Kidney epithelial cell (primary cell): ENCODE measurements at regions not wholly inside any gene's neighbourhood (a gene's known extent, or its start where the extent isn't known, plus 50 kb on each side); places are given as distances from the start of the nearest gene placed in this dataset.
A peak's percentile ranks its signal among the peaks of the same experiment; 100 is the strongest.

Experiments used
- DNase-seq: peaks from one replicate; pipeline ENCODE4 v3.0.0-alpha.2; 2010; ENCODE audit warnings: low read depth
- H3K27me3 ChIP-seq: 2 replicates; pipeline ENCODE4 v1.6.0; 2011; ENCODE audit warnings: low read length; ENCODE audit not compliant: control insufficient read depth, insufficient read depth
- H3K36me3 ChIP-seq: 2 replicates; pipeline ENCODE4 v1.5.1; 2011; ENCODE audit warnings: low read length; ENCODE audit not compliant: control insufficient read depth, insufficient read depth
- H3K4me3 ChIP-seq: 2 replicates; pipeline ENCODE4 v1.5.1; 2011; ENCODE audit warnings: low read depth, mild to moderate bottlenecking, control low read depth, low read length
- TF ChIP-seq, protein P1 (sequence below): IDR thresholded peaks from 2 replicates; pipeline ENCODE4 v1.5.1; 2011; ENCODE audit warnings: mild to moderate bottlenecking, moderate library complexity, low read length, control low read depth, inconsistent platforms; ENCODE audit not compliant: insufficient read depth, poor library complexity, severe bottlenecking

DNA sequence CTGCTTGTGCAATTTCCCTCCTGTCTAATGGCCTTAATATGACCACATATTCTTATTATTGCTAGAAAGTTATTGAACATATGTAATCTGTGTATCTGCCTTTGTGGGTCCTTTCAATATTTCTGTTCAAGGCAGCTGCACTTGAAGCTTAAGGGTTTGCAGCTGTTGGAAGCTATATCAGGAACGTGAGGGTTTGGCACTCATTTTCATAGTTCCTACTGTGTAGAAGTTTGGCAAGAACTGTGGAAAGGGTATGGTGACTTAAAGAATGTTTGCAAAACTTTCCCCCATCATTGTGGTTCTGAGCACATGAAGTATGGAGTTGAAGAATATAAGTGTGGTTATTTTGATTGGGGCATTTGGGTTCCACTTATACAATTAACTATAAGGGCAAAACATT is 144.7 kb upstream of the SEMA3A start:
- no peak for DNase-seq
- TF ChIP-seq, protein P1, sequence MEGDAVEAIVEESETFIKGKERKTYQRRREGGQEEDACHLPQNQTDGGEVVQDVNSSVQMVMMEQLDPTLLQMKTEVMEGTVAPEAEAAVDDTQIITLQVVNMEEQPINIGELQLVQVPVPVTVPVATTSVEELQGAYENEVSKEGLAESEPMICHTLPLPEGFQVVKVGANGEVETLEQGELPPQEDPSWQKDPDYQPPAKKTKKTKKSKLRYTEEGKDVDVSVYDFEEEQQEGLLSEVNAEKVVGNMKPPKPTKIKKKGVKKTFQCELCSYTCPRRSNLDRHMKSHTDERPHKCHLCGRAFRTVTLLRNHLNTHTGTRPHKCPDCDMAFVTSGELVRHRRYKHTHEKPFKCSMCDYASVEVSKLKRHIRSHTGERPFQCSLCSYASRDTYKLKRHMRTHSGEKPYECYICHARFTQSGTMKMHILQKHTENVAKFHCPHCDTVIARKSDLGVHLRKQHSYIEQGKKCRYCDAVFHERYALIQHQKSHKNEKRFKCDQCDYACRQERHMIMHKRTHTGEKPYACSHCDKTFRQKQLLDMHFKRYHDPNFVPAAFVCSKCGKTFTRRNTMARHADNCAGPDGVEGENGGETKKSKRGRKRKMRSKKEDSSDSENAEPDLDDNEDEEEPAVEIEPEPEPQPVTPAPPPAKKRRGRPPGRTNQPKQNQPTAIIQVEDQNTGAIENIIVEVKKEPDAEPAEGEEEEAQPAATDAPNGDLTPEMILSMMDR = no peak
- H3K36me3 ChIP-seq = no peaks in the 10 kb centered on the region
- H3K4me3 ChIP-seq = no peak overlapping the region
- H3K27me3 ChIP-seq = no peaks in the 10 kb centered on the region

DNA sequence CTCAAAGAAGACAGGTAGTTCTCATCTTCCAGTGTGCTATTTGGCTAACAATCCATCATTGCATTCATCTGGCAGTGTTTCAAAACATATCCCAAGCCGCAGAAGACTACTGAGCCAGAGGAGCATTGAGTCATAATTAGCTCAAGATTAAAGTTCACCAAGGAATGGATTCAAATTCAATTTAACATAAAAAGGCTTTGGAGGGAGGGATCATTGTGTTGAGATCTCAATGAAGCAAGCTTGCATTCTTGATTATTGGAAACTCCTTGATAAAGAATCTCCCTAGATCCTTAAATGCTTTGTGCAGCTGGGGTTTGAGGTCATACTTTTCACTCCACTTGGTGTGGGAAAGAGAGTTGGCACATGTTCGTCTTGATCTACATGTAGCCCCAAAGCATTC is 142.8 kb upstream of the SEMA3A start:
- Histone ChIP-seq H3K27me3 (no peaks in the 10 kb centered on the region), H3K4me3 (no peak overlapping the region), H3K36me3 (no peaks in the 10 kb centered on the region)
- DNase-seq = no peak
- TF ChIP-seq, protein P1 = no peak

DNA sequence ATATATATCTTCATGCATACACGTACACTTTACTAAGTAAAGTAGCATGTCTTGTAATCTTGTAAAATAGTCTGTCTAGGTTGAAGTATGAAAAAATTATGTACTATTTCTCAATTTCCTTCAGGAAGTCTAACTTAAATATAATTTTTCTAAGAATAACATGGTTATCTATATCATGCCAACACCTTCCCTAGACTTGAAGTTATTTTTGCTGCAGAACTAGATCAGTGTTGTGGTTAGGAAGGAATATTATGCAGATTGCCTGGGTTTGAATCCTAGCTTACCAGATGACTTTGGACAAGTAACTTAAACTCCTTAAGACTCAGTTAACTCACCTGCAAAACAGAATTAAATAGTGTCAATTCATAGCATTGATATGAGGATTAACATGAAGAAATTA is 142.2 kb upstream of the SEMA3A start:
- no peak for DNase-seq
- TF ChIP-seq, protein P1 = no peak
- H3K27me3 ChIP-seq = no peaks in the 10 kb centered on the region
- no peak overlapping the region for H3K4me3 ChIP-seq
- H3K36me3 ChIP-seq = no peaks in the 10 kb centered on the region

DNA sequence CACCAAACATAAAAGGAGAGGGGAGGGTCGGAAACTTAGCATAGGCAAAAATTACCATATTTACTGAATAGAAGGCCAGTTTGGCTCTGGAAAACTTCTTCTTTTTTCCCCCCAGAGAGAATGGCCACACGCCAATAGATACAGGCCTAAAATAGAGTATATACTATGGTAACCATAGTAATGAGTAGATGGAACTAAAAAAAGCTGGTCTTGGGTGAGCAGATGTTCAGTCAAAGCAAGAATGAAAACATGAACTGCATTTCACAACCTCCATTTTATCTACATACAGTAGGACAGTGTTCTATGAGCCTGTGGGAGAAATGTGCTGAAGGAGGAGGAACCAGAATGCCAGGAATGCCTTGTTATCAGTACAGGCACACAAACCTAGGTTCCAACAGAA is 141.7 kb upstream of the SEMA3A start:
- H3K4me3 ChIP-seq = no peak overlapping the region
- TF ChIP-seq, protein P1 = no peak
- no peaks in the 10 kb centered on the region for H3K36me3 ChIP-seq
- no peaks in the 10 kb centered on the region for H3K27me3 ChIP-seq
- DNase-seq = no peak

DNA sequence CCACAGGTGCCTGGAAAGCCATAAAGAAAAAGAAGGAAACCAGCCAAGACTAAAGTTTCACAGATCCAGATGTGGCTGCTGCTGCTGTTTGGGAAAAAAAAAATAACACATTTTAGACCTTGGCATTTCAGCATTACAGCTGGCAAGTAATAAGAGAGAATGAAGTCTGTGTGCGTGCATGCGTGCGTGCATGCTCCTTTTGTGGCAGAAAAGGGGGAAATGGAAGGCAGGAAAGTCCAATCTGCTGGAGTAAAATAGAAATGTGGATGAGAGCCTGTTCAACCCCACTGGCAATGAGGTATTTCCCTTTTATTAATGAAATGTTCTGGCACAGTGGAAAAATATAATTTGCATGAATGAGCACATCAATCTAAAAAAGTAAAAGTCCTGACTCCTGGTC is 137.0 kb upstream of the SEMA3A start:
- H3K4me3 ChIP-seq = no peak overlapping the region
- H3K27me3 ChIP-seq = no peaks in the 10 kb centered on the region
- peak; percentile 14 for DNase-seq
- TF ChIP-seq, protein P1 = no peak
- H3K36me3 ChIP-seq = no peaks in the 10 kb centered on the region

DNA sequence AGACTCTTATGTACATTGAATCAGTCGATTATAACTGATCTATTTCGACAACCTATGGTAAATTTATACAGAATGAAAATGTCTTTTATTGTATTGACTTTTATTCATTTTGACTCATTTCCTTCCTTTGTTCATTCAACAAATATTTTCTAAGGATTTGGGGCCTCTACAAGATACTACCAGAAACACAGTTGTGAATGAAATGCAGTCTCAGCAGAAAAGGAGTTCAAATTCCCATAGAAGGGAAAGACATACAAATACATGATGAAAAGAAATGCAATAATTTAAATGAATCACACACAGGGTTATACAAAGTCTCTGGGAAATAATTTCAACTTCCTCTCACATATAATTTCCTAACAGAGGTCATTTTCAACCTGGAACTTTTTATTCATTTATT is 134.0 kb upstream of the SEMA3A start:
- Histone ChIP-seq H3K27me3 (no peaks in the 10 kb centered on the region), H3K4me3 (no peak overlapping the region), H3K36me3 (no peaks in the 10 kb centered on the region)
- TF ChIP-seq, protein P1 = no peak
- no peak for DNase-seq
